ENCODE measurements at regions not wholly inside any gene's neighbourhood (a gene's known extent, or its start where the extent isn't known, plus 50 kb on each side); places are given as distances from the start of the nearest gene placed in this dataset.

GRCh38 chr9:26169708-26170107, 491.5 kb upstream of the TUSC1 start:
- TF ChIP-seq, protein P1, sequence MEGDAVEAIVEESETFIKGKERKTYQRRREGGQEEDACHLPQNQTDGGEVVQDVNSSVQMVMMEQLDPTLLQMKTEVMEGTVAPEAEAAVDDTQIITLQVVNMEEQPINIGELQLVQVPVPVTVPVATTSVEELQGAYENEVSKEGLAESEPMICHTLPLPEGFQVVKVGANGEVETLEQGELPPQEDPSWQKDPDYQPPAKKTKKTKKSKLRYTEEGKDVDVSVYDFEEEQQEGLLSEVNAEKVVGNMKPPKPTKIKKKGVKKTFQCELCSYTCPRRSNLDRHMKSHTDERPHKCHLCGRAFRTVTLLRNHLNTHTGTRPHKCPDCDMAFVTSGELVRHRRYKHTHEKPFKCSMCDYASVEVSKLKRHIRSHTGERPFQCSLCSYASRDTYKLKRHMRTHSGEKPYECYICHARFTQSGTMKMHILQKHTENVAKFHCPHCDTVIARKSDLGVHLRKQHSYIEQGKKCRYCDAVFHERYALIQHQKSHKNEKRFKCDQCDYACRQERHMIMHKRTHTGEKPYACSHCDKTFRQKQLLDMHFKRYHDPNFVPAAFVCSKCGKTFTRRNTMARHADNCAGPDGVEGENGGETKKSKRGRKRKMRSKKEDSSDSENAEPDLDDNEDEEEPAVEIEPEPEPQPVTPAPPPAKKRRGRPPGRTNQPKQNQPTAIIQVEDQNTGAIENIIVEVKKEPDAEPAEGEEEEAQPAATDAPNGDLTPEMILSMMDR (IDR thresholded peaks at IDR 0.05) = no peak
- no peak for TF ChIP-seq POLR2A (IDR thresholded peaks at IDR 0.05)
- ATAC-seq = no peak
- H3K36me3 ChIP-seq (replicated peaks in 1 of 2; ENCODE audit: insufficient read depth in 1 of 2, low read depth in 2 of 2) = no peaks in the 10 kb centered on the region
- H3K4me1 ChIP-seq = no peaks in the 10 kb centered on the region
- no peak overlapping the region for H3K4me3 ChIP-seq
- no peaks in the 10 kb centered on the region for H3K9me3 ChIP-seq
- no peaks in the 10 kb centered on the region for H3K27me3 ChIP-seq
- DNase-seq = no peak
- H3K27ac ChIP-seq = no peak overlapping the region
- intact Hi-C loops (cut with DNase I) = no loop called here

- Histone ChIP-seq H3K4me3 (no peak overlapping the region), H3K27ac (no peak overlapping the region), H3K27me3 (no peaks in the 10 kb centered on the region), H3K4me1 (no peaks in the 10 kb centered on the region), H3K36me3 (replicated peaks in 1 of 2; ENCODE audit: insufficient read depth in 1 of 2, low read depth in 2 of 2) (no peaks in the 10 kb centered on the region), H3K9me3 (no peaks in the 10 kb centered on the region)
- TF ChIP-seq, protein P1 (IDR thresholded peaks at IDR 0.05) = no peak
- no peak for TF ChIP-seq POLR2A (IDR thresholded peaks at IDR 0.05)
- intact Hi-C loops (cut with DNase I) = no loop called here
- DNase-seq (no peak), ATAC-seq (no peak)
These were observed 488.3 kb upstream of the TUSC1 start for GRCh38 chr9:26166537-26166936.

GRCh38 chr9:26165426-26165825, 487.2 kb upstream of the TUSC1 start:
- Histone ChIP-seq H3K27ac (no peak overlapping the region), H3K4me1 (no peaks in the 10 kb centered on the region), H3K9me3 (no peaks in the 10 kb centered on the region), H3K27me3 (no peaks in the 10 kb centered on the region), H3K36me3 (replicated peaks in 1 of 2; ENCODE audit: insufficient read depth in 1 of 2, low read depth in 2 of 2) (no peaks in the 10 kb centered on the region), H3K4me3 (no peak overlapping the region)
- intact Hi-C loops (cut with DNase I) = no loop called here
- 70 to 77% methylated on average over 3 of the region's 3 CpGs for WGBS, 2 donors
- TF ChIP-seq, protein P1 (IDR thresholded peaks at IDR 0.05) = no peak
- no peak for TF ChIP-seq POLR2A (IDR thresholded peaks at IDR 0.05)
- ATAC-seq = no peak
- no peak for DNase-seq

GRCh38 chr9:26163931-26164330, 485.7 kb upstream of the TUSC1 start:
- H3K9me3 ChIP-seq = no peaks in the 10 kb centered on the region
- DNase-seq (no peak), ATAC-seq (no peak)
- intact Hi-C loops (cut with DNase I) = no loop called here
- no peak overlapping the region for H3K4me3 ChIP-seq
- no peak overlapping the region for H3K27ac ChIP-seq
- no peaks in the 10 kb centered on the region for H3K36me3 ChIP-seq (replicated peaks in 1 of 2; ENCODE audit: insufficient read depth in 1 of 2, low read depth in 2 of 2)
- H3K4me1 ChIP-seq = no peaks in the 10 kb centered on the region
- no peaks in the 10 kb centered on the region for H3K27me3 ChIP-seq
- TF ChIP-seq, protein P1 (IDR thresholded peaks at IDR 0.05) = no peak
- no peak for TF ChIP-seq POLR2A (IDR thresholded peaks at IDR 0.05)

DNA sequence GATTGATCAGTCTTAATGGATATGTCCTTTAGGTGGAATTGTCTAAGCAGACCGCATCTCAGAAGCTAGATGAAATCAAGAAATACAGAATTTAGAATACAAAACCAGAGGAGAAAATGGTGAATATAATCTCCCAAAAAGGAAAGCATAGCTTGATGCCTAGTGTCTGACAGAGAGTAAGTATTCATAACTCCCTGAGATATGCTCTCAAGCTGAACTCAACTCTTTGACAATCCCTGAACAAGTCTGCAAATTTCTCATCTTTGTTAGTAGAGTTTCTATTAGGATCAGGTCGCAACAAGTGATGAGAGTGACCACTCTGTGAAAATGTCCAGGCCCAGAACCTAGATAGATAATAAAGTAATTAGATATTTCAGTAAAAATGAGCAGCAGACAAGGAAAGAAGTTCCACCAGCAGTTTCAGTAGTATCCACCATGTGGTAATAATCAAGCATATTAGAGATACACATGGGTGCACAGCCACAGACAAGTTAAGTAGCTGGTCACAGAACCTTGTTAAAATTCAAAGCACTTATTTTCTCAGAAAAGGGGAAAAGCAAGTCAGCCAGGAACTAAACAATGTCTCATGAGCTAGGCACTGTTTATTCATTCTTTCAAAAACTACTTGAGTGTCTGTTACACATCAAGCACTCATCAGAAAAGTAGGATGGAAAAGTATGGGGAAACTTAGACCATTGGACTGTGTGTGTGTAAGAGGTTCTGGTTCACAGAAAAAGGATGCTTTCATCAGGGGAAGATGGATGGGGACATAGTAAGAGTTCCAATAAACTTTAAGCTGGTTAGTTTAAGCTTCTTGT, 481.5 kb upstream of the TUSC1 start:
- 55 to 64% methylated on average over 2 of the region's 2 CpGs for WGBS, 2 donors
- Histone ChIP-seq H3K9me3 (no peaks in the 10 kb centered on the region), H3K4me3 (no peak overlapping the region), H3K36me3 (replicated peaks in 1 of 2; ENCODE audit: insufficient read depth in 1 of 2, low read depth in 2 of 2) (no peaks in the 10 kb centered on the region), H3K27me3 (no peaks in the 10 kb centered on the region), H3K4me1 (no peaks in the 10 kb centered on the region), H3K27ac (no peak overlapping the region)
- intact Hi-C loops (cut with DNase I) = no loop called here
- TF ChIP-seq POLR2A (IDR thresholded peaks at IDR 0.05) = no peak
- TF ChIP-seq, protein P1 (IDR thresholded peaks at IDR 0.05) = no peak
- no peak for ATAC-seq
- no peak for DNase-seq

Data from body of pancreas (tissue), 4 donors.